Tibial nerve (tissue), 3 donors: ENCODE measurements at regions not wholly inside any gene's neighbourhood (a gene's known extent, or its start where the extent isn't known, plus 50 kb on each side); places are given as distances from the start of the nearest gene placed in this dataset.
"Not testable (repeated sequence)": the region's sequence is repeated elsewhere in the genome, so short reads cannot be mapped to it uniquely, and the experiment has no call there.

ENCODE experiments used
- CTCF ChIP-seq, 5 experiments: fragments of 200-600 bp in 3 of 5; fragments of 450-650 bp in 2 of 5; sonication (generic) in 3 of 5; IDR thresholded peaks; one replicate each; pipeline ENCODE4 v1.5.1; 2016 to 2019; ENCODE audit warnings: antibody characterized with exemption in 5 of 5, mild to moderate bottlenecking in 3 of 5, moderate library complexity in 2 of 5
- POLR2A ChIP-seq, 2 donors: fragments of 450-650 bp; IDR thresholded peaks; one replicate each; pipeline ENCODE4 v1.6.1; 2017; ENCODE audit warnings: antibody characterized with exemption in 2 of 2, mild to moderate bottlenecking in 2 of 2, moderate library complexity in 2 of 2

- TF ChIP-seq POLR2A, CTCF (IDR thresholded peaks at IDR 0.05): not testable (repeated sequence)
Measured at GRCh38 chr12:131429697-131430096, 281.2 kb upstream of the SFSWAP start.
